NCI-H1417 (cell line): ENCODE measurements at regions not wholly inside any gene's neighbourhood (a gene's known extent, or its start where the extent isn't known, plus 50 kb on each side); places are given as distances from the start of the nearest gene placed in this dataset.

Source experiments
- DNase-seq, 3 experiments: peaks; one replicate each; lab custom pipeline; 2025; lab: John Stamatoyannopoulos, UW

GRCh38 chr2:118240276-118240675 is 152.0 kb downstream of the INSIG2 start:
- DNase-seq, result no peak

GRCh38 chr2:118239284-118239683 is 151.0 kb downstream of the INSIG2 start:
- no peak for DNase-seq

- DNase-seq, result no peak
Observed at GRCh38 chr2:118237451-118237850, 149.2 kb downstream of the INSIG2 start.

- no peak for DNase-seq
Observed at GRCh38 chr2:118232796-118233195, 144.5 kb downstream of the INSIG2 start.

- no peak for DNase-seq
Observed at GRCh38 chr2:118232391-118232790, 144.1 kb downstream of the INSIG2 start.

- no peak for DNase-seq
Observed at GRCh38 chr2:118231759-118232158, 143.5 kb downstream of the INSIG2 start.

- no peak for DNase-seq
Observed at GRCh38 chr2:118227698-118228508, 139.6 kb downstream of the INSIG2 start.

- DNase-seq, result no peak
Observed at GRCh38 chr2:118225666-118226065, 137.4 kb downstream of the INSIG2 start.

- no peak for DNase-seq
Observed at GRCh38 chr2:118224895-118225311, 136.6 kb downstream of the INSIG2 start.

- DNase-seq, result no peak
Observed at GRCh38 chr2:118223992-118224894, 136.0 kb downstream of the INSIG2 start.

- no peak for DNase-seq
Observed at GRCh38 chr2:118223511-118223991, 135.3 kb downstream of the INSIG2 start.

GRCh38 chr2:118222672-118223421 is 134.6 kb downstream of the INSIG2 start:
- peak in 1 of 3 experiments; percentile 7 for DNase-seq

GRCh38 chr2:118222273-118222594 is 134.0 kb downstream of the INSIG2 start:
- no peak for DNase-seq

GRCh38 chr2:118221536-118222272 is 133.4 kb downstream of the INSIG2 start:
- peak; percentile 37 to 85 (median 39) for DNase-seq

- DNase-seq, result no peak
Observed at GRCh38 chr2:118219611-118220010, 131.3 kb downstream of the INSIG2 start.

GRCh38 chr2:118216224-118216623 is 128.0 kb downstream of the INSIG2 start:
- no peak for DNase-seq

- no peak for DNase-seq
Observed at GRCh38 chr2:118209727-118210126, 121.5 kb downstream of the INSIG2 start.

GRCh38 chr2:118207889-118208288 is 119.6 kb downstream of the INSIG2 start:
- DNase-seq, result no peak

GRCh38 chr2:118202707-118203303 is 114.5 kb downstream of the INSIG2 start:
- peak; percentile 13 to 58 (median 24) for DNase-seq

GRCh38 chr2:118198268-118198667 is 110.0 kb downstream of the INSIG2 start:
- DNase-seq, result no peak
